ENCODE measurements at regions not wholly inside any gene's neighbourhood (a gene's known extent, or its start where the extent isn't known, plus 50 kb on each side); places are given as distances from the start of the nearest gene placed in this dataset.

DNA sequence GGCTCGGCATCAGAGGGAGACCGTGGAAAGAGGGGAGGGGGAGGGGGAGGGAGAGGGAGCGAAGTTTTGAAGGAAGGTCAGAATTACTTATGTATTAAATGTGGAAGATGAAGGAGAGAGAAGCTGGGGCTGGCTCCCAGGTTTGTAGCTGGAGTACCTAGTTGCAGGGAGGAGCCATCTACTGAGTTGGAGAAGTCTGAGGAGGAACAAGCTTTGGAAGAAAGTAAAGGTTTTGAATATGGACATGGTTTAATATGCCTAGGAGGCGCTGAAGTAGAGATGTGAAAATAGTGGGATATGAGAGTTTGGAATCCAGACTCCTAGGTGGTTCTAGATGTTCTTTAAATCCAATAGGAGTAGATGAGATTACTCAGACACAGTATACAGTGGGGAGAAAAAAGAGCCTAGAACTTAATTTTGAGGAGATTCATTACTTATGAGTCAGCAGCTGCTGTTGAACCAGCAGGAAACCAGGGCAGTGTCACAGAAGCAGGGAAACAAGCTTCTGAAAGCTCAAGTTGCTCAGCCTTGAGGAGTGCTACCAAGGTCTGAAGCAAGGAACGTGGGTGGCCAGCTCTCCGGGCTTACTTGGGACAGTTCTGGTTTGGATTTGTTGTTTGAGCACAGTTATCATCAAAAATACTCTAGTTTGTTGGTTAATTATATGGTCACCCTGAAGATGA, 149.3 kb downstream of the UTRN start:
- Histone ChIP-seq H3K4me1 (peaks cover 0 to 6% (median 5%) of the 10 kb centered on the region in 3 donors), H3K36me3 (peaks cover 0 to 36% (median 10%) of the 10 kb centered on the region in 3 donors), H3K4me3 (no peak overlapping the region), H3K27ac (no peak overlapping the region), H3K27me3 (no peaks in the 10 kb centered on the region), H3K9me3 (no peaks in the 10 kb centered on the region)
- DNase-seq = no peak
- TF ChIP-seq, protein P1, sequence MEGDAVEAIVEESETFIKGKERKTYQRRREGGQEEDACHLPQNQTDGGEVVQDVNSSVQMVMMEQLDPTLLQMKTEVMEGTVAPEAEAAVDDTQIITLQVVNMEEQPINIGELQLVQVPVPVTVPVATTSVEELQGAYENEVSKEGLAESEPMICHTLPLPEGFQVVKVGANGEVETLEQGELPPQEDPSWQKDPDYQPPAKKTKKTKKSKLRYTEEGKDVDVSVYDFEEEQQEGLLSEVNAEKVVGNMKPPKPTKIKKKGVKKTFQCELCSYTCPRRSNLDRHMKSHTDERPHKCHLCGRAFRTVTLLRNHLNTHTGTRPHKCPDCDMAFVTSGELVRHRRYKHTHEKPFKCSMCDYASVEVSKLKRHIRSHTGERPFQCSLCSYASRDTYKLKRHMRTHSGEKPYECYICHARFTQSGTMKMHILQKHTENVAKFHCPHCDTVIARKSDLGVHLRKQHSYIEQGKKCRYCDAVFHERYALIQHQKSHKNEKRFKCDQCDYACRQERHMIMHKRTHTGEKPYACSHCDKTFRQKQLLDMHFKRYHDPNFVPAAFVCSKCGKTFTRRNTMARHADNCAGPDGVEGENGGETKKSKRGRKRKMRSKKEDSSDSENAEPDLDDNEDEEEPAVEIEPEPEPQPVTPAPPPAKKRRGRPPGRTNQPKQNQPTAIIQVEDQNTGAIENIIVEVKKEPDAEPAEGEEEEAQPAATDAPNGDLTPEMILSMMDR (IDR thresholded peaks at IDR 0.05) = no peak
- FAIRE-seq = no peak
- intact Hi-C loops (cut with DNase I) = no loop called here
- 88 to 93% methylated on average over 5 to 6 of the region's 6 CpGs for WGBS, 2 donors
- ATAC-seq = peak in 3 of 4 donors; percentile 32 to 41 (median 37)

DNA sequence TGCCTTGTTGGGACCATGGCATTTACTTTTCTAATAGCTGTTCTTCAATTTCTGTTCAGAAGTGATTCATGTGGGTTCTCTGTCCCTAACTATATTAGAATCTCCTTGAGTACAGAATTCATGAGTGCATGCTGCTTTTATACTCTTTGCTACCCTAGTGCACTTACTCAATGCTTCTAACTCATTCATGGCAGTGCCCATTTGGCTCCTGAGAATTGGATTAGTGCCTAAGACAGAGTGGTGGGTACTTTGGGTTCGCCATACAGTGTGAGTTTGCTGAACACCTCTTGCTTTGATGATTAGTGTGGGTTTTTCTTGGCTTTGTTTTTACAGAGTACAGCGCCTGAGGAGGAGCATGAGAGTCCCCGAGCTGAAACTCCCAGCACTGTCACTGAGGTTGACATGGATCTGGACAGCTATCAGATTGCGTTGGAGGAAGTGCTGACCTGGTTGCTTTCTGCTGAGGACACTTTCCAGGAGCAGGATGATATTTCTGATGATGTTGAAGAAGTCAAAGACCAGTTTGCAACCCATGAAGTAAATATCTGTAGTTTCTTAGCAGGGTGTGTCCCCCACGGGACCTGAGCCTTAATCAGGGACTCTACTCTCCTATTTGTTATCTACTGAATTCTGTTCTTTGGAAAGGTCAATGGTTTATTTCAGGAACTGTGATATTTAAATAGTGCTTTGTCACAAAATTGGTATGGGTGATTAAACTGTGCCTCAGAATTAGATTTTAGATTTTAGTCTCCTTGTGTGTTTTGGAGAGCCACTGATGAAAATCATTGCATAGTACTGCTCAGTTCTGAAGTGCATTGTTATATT, 150.7 kb downstream of the UTRN start:
- no peaks in the 10 kb centered on the region for H3K9me3 ChIP-seq
- no peak for DNase-seq
- no peaks in the 10 kb centered on the region for H3K27me3 ChIP-seq
- intact Hi-C loops (cut with DNase I) = no loop called here
- H3K4me1 ChIP-seq = peaks cover 0 to 6% (median 5%) of the 10 kb centered on the region in 3 donors
- no peak for FAIRE-seq
- peaks cover 0 to 36% (median 23%) of the 10 kb centered on the region in 3 donors for H3K36me3 ChIP-seq
- no peak overlapping the region for H3K27ac ChIP-seq
- ATAC-seq = peak in 2 of 4 donors; percentile 27 to 28
- H3K4me3 ChIP-seq = no peak overlapping the region
- TF ChIP-seq, protein P1 (IDR thresholded peaks at IDR 0.05) = no peak
- 66 to 67% methylated on average over 5 of the region's 5 CpGs for WGBS, 2 donors

DNA sequence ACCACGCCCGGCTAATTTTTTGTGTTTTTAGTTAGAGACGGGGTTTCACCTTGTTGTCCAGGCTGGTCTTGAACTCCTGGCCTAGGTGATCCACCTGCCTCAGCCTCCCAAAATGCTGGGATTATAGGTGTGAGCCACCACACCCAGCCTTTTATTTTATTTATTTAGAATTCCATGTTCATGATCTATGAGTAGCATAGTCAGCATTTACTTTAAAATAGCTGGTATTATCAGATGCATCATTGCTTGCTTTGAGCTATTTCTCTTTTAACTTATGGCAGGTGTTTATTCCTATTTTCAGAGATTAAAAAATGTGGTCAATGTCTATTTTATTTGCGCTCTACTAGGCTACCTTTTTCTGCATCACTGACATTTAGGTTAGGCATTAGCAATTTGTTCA, 152.0 kb downstream of the UTRN start:
- no peak overlapping the region for H3K4me3 ChIP-seq
- H3K4me1 ChIP-seq = peaks cover 0 to 6% (median 5%) of the 10 kb centered on the region in 3 donors
- no peak for FAIRE-seq
- H3K9me3 ChIP-seq = no peaks in the 10 kb centered on the region
- TF ChIP-seq, protein P1 (IDR thresholded peaks at IDR 0.05) = no peak
- no peak for ATAC-seq
- DNase-seq = no peak
- peaks cover 4 to 48% (median 36%) of the 10 kb centered on the region in 3 donors for H3K36me3 ChIP-seq
- intact Hi-C loops (cut with DNase I) = no loop called here
- H3K27ac ChIP-seq = no peak overlapping the region
- no peaks in the 10 kb centered on the region for H3K27me3 ChIP-seq
- WGBS, 2 donors = 98% methylated on average over 4 of the region's 4 CpGs

DNA sequence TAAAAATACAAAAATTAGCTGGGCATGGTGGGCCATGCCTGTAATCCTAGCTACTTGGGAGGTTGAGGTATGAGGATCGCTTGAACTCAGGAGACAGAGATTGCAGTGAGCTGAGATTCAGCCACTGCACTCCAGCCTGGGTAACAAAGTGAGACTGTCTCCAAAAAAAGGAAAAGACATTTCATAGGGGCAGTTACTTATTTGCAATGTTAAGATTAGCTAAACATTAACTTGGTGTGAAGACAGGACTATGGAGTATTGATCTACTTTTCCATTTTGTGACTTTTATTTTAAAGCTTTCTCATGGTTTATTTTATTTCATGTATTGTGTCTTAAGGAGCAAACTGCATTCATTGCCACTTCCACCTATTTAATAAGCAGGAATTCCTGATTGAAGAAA, 153.0 kb downstream of the UTRN start:
- H3K36me3 ChIP-seq = peaks cover 4 to 54% (median 36%) of the 10 kb centered on the region in 3 donors
- intact Hi-C loops (cut with DNase I) = no loop called here
- TF ChIP-seq, protein P1 (IDR thresholded peaks at IDR 0.05) = no peak
- 54 to 67% methylated on average over 1 of the region's 1 CpG for WGBS, 2 donors
- FAIRE-seq = no peak
- H3K27me3 ChIP-seq = no peaks in the 10 kb centered on the region
- H3K27ac ChIP-seq = no peak overlapping the region
- peaks cover 0 to 6% (median 5%) of the 10 kb centered on the region in 3 donors for H3K4me1 ChIP-seq
- DNase-seq = no peak
- H3K4me3 ChIP-seq = no peak overlapping the region
- peak in 2 of 4 donors; percentile 48 to 49 for ATAC-seq
- H3K9me3 ChIP-seq = no peaks in the 10 kb centered on the region
